ENCODE measurements at regions not wholly inside any gene's neighbourhood (a gene's known extent, or its start where the extent isn't known, plus 50 kb on each side); places are given as distances from the start of the nearest gene placed in this dataset.
"Not testable (repeated sequence)": the region's sequence is repeated elsewhere in the genome, so short reads cannot be mapped to it uniquely, and the experiment has no call there.

GRCh38 chr3:112765531-112765930, 81.1 kb downstream of the CD200R1L start:
- in situ Hi-C loops (cut with HindIII; ENCODE audit: low sequenced_read_pairs): no loop called here

GRCh38 chr3:112763258-112763657, 83.4 kb downstream of the CD200R1L start:
- DNase-seq (ENCODE audit: low spot score): no peak
- in situ Hi-C loops (cut with HindIII; ENCODE audit: low sequenced_read_pairs): no loop called here

More at GRCh38 chr3:112765531-112765930, 81.1 kb downstream of the CD200R1L start:
- no peak for DNase-seq (ENCODE audit: low spot score)

- DNase-seq (ENCODE audit: low spot score): no peak
- in situ Hi-C loops (cut with HindIII; ENCODE audit: low sequenced_read_pairs): no loop called here
These were observed 85.5 kb downstream of the CD200R1L start for GRCh38 chr3:112761062-112761638.

GRCh38 chr3:112759681-112760080, 87.0 kb downstream of the CD200R1L start:
- in situ Hi-C loops (cut with HindIII; ENCODE audit: low sequenced_read_pairs): no loop called here
- DNase-seq (ENCODE audit: low spot score): no peak

- no peak for DNase-seq (ENCODE audit: low spot score)
- in situ Hi-C loops (cut with HindIII; ENCODE audit: low sequenced_read_pairs): no loop called here
These were observed 87.5 kb downstream of the CD200R1L start for GRCh38 chr3:112759210-112759609.

- no peak for DNase-seq (ENCODE audit: low spot score)
- in situ Hi-C loops (cut with HindIII; ENCODE audit: low sequenced_read_pairs): no loop called here
These were observed 89.5 kb downstream of the CD200R1L start for GRCh38 chr3:112757197-112757596.

GRCh38 chr3:112755845-112756613, 90.6 kb downstream of the CD200R1L start:
- no peak for DNase-seq (ENCODE audit: low spot score)
- in situ Hi-C loops (cut with HindIII; ENCODE audit: low sequenced_read_pairs): no loop called here

- DNase-seq (ENCODE audit: low spot score); in situ Hi-C loops (cut with HindIII; ENCODE audit: low sequenced_read_pairs): not testable (repeated sequence)
These were observed 91.6 kb downstream of the CD200R1L start for GRCh38 chr3:112755046-112755445.

- DNase-seq (ENCODE audit: low spot score): no peak
- in situ Hi-C loops (cut with HindIII; ENCODE audit: low sequenced_read_pairs): no loop called here
These were observed 94.8 kb downstream of the CD200R1L start for GRCh38 chr3:112751564-112752512.

- in situ Hi-C loops (cut with HindIII; ENCODE audit: low sequenced_read_pairs): no loop called here
- no peak for DNase-seq (ENCODE audit: low spot score)
These were observed 95.6 kb downstream of the CD200R1L start for GRCh38 chr3:112751061-112751460.

- in situ Hi-C loops (cut with HindIII; ENCODE audit: low sequenced_read_pairs): no loop called here
- DNase-seq (ENCODE audit: low spot score): no peak
These were observed 99.0 kb downstream of the CD200R1L start for GRCh38 chr3:112747624-112748023.

GRCh38 chr3:112746675-112747280, 99.9 kb downstream of the CD200R1L start:
- in situ Hi-C loops (cut with HindIII; ENCODE audit: low sequenced_read_pairs): no loop called here
- DNase-seq (ENCODE audit: low spot score): no peak

- no peak for DNase-seq (ENCODE audit: low spot score)
- in situ Hi-C loops (cut with HindIII; ENCODE audit: low sequenced_read_pairs): no loop called here
These were observed 101.0 kb downstream of the CD200R1L start for GRCh38 chr3:112745567-112746248.

GRCh38 chr3:112744825-112745566, 101.7 kb downstream of the CD200R1L start:
- DNase-seq (ENCODE audit: low spot score): no peak
- in situ Hi-C loops (cut with HindIII; ENCODE audit: low sequenced_read_pairs): no loop called here

- no peak for DNase-seq (ENCODE audit: low spot score)
- in situ Hi-C loops (cut with HindIII; ENCODE audit: low sequenced_read_pairs): no loop called here
These were observed 102.6 kb downstream of the CD200R1L start for GRCh38 chr3:112744106-112744505.

- in situ Hi-C loops (cut with HindIII; ENCODE audit: low sequenced_read_pairs): no loop called here
- DNase-seq (ENCODE audit: low spot score): no peak
These were observed 102.0 kb upstream of the CCDC80 start for GRCh38 chr3:112742934-112743333.

GRCh38 chr3:112741983-112742382, 101.0 kb upstream of the CCDC80 start:
- DNase-seq (ENCODE audit: low spot score): no peak
- in situ Hi-C loops (cut with HindIII; ENCODE audit: low sequenced_read_pairs): no loop called here

- no peak for DNase-seq (ENCODE audit: low spot score)
- in situ Hi-C loops (cut with HindIII; ENCODE audit: low sequenced_read_pairs): no loop called here
These were observed 99.9 kb upstream of the CCDC80 start for GRCh38 chr3:112740835-112741234.

Measured in G401 (cell line).